Muscle of leg (tissue), 3 donors: ENCODE measurements at regions not wholly inside any gene's neighbourhood (a gene's known extent, or its start where the extent isn't known, plus 50 kb on each side); places are given as distances from the start of the nearest gene placed in this dataset.

Experiments
- DNase-seq: peaks from one replicate; pipeline ENCODE4 v3.0.0; 2013
- H3K27ac ChIP-seq: one replicate; pipeline ENCODE4 v1.5.1; 2013; ENCODE audit warnings: mild to moderate bottlenecking, low read length, control low read depth
- H3K27me3 ChIP-seq: one replicate; pipeline ENCODE4 v1.6.1; 2013; ENCODE audit warnings: low read length; ENCODE audit not compliant: control insufficient read depth, insufficient read depth
- H3K36me3 ChIP-seq: one replicate; pipeline ENCODE4 v1.6.1; 2013; ENCODE audit warnings: low read length; ENCODE audit not compliant: control insufficient read depth, insufficient read depth
- H3K4me1 ChIP-seq: one replicate; pipeline ENCODE4 v1.6.1; 2013; ENCODE audit warnings: low read length; ENCODE audit not compliant: control insufficient read depth, insufficient read depth
- H3K4me3 ChIP-seq: one replicate; pipeline ENCODE4 v1.5.1; 2013; ENCODE audit warnings: low read length, control low read depth
- H3K9me3 ChIP-seq: replicated peaks from 2 replicates; pipeline ENCODE4 v1.6.1; 2013; ENCODE audit warnings: low read depth, low read length; ENCODE audit not compliant: control insufficient read depth
- WGBS: methylation state at CpG from one replicate; pipeline ENCODE4 v1.1.5; 2013; ENCODE audit warnings: missing lambda C conversion rate; ENCODE audit not compliant: insufficient coverage; 5-methylcytosine and 5-hydroxymethylcytosine counted together

- Histone ChIP-seq H3K4me3 (no peak overlapping the region), H3K27ac (no peak overlapping the region), H3K9me3 (no peaks in the 10 kb centered on the region), H3K27me3 (no peaks in the 10 kb centered on the region), H3K4me1 (no peaks in the 10 kb centered on the region), H3K36me3 (no peaks in the 10 kb centered on the region)
- 92% methylated on average over 2 of the region's 3 CpGs for WGBS
- DNase-seq = no peak
Measured at GRCh38 chr1:90809996-90810395, 92.9 kb upstream of the BARHL2 start.

GRCh38 chr1:90809093-90809492 lies 92.0 kb upstream of the BARHL2 start:
- no peak for DNase-seq
- Histone ChIP-seq H3K9me3 (no peaks in the 10 kb centered on the region), H3K36me3 (no peaks in the 10 kb centered on the region), H3K4me1 (no peaks in the 10 kb centered on the region), H3K27ac (no peak overlapping the region), H3K27me3 (no peaks in the 10 kb centered on the region), H3K4me3 (no peak overlapping the region)
- WGBS = 9% methylated on average over 3 of the region's 3 CpGs

DNA sequence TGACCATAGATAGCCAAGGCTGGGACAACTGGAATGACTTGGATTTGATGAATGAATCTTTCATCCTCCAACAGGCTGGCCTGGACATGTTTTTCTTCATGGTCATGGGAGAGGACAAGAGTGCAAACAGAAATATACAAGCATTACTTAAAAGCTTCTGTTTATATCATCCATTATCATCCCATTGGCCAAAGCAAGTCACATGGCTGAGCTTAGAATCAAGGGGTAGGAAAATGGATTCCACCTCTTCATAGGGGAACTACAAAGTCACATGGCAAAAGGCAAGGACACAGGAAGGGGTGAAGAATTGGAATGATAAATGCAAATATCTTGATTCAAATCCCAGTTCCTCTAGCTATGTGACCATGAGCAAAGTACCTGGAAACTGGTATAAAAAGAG lies 90.2 kb upstream of the BARHL2 start:
- no peaks in the 10 kb centered on the region for H3K27me3 ChIP-seq
- no peaks in the 10 kb centered on the region for H3K36me3 ChIP-seq
- H3K4me3 ChIP-seq = no peak overlapping the region
- no peak overlapping the region for H3K27ac ChIP-seq
- no peaks in the 10 kb centered on the region for H3K4me1 ChIP-seq
- no peak for DNase-seq
- H3K9me3 ChIP-seq = no peaks in the 10 kb centered on the region

- DNase-seq = no peak
- Histone ChIP-seq H3K9me3 (no peaks in the 10 kb centered on the region), H3K27me3 (peaks cover 3% of the 10 kb centered on the region), H3K36me3 (no peaks in the 10 kb centered on the region), H3K4me3 (no peak overlapping the region), H3K27ac (no peak overlapping the region), H3K4me1 (no peaks in the 10 kb centered on the region)
- 38% methylated on average over 1 of the region's 1 CpG for WGBS
Measured at GRCh38 chr1:90802622-90803021, 85.5 kb upstream of the BARHL2 start.

- H3K27me3 ChIP-seq = peaks cover 3% of the 10 kb centered on the region
- H3K4me3 ChIP-seq = no peak overlapping the region
- no peaks in the 10 kb centered on the region for H3K9me3 ChIP-seq
- H3K27ac ChIP-seq = no peak overlapping the region
- no peak for DNase-seq
- H3K4me1 ChIP-seq = no peaks in the 10 kb centered on the region
- no peaks in the 10 kb centered on the region for H3K36me3 ChIP-seq
- WGBS = 20% methylated on average over 1 of the region's 6 CpGs
Measured at GRCh38 chr1:90800012-90800717, 83.1 kb upstream of the BARHL2 start.

- Histone ChIP-seq H3K36me3 (no peaks in the 10 kb centered on the region), H3K27ac (no peak overlapping the region), H3K9me3 (no peaks in the 10 kb centered on the region), H3K27me3 (peaks cover 3% of the 10 kb centered on the region), H3K4me3 (no peak overlapping the region), H3K4me1 (no peaks in the 10 kb centered on the region)
- DNase-seq = no peak
- WGBS = no CpG with 5 or more reads among the region's 8 CpGs
Measured at GRCh38 chr1:90799326-90799725, 82.2 kb upstream of the BARHL2 start.

- Histone ChIP-seq H3K4me3 (no peak overlapping the region), H3K9me3 (no peaks in the 10 kb centered on the region), H3K4me1 (no peaks in the 10 kb centered on the region), H3K36me3 (no peaks in the 10 kb centered on the region), H3K27me3 (peaks cover 3% of the 10 kb centered on the region), H3K27ac (no peak overlapping the region)
- no peak for DNase-seq
- 100% methylated on average over 1 of the region's 2 CpGs for WGBS
Measured at GRCh38 chr1:90798883-90799282, 81.8 kb upstream of the BARHL2 start.

- Histone ChIP-seq H3K4me1 (no peaks in the 10 kb centered on the region), H3K27me3 (peaks cover 3% of the 10 kb centered on the region), H3K9me3 (no peaks in the 10 kb centered on the region), H3K4me3 (no peak overlapping the region), H3K36me3 (no peaks in the 10 kb centered on the region), H3K27ac (no peak overlapping the region)
- DNase-seq = no peak
- WGBS = no CpG with 5 or more reads among the region's 1 CpG
Measured at GRCh38 chr1:90798344-90798743, 81.2 kb upstream of the BARHL2 start.

DNA sequence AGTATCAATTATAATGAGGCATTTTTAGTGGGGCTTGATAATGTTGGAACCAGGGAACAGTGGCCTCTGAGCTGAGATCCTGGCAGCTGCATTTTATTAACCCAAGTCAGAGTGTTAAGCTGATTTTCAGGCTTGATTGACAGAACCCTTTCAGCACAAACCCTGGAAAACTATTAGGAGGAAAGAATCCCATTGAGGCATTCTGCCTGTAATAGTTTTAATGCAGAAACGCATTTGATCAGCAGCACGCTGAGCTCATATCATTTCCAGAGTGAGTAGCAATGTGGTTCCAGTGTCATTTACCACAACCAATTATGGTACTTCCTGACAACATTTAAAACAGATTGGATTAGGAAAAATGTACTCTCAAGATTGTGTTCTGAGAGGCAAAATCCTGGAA lies 78.3 kb upstream of the BARHL2 start:
- H3K27ac ChIP-seq = no peak overlapping the region
- no peaks in the 10 kb centered on the region for H3K4me1 ChIP-seq
- WGBS = no CpG with 5 or more reads among the region's 2 CpGs
- no peaks in the 10 kb centered on the region for H3K9me3 ChIP-seq
- no peaks in the 10 kb centered on the region for H3K27me3 ChIP-seq
- no peak overlapping the region for H3K4me3 ChIP-seq
- no peaks in the 10 kb centered on the region for H3K36me3 ChIP-seq
- no peak for DNase-seq

DNA sequence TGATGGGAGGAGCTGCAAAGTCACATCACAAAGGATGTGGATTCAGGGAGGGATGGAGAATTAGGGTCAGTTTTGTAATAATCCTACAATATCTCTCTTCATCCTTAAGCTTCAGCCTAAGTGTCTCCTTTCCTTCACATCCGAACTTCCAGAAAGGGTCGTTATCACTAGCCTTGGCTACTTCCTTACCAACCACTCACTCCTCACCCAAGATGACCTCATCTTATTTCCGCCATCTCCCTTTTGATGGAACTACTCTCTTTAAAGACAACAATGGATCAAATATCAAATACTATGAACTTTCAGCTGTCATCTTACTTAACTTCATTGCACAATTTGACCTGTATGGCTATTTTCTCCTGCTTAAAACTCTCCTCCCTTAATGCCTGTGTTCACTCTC lies 69.6 kb upstream of the BARHL2 start:
- H3K27ac ChIP-seq = no peak overlapping the region
- H3K9me3 ChIP-seq = no peaks in the 10 kb centered on the region
- H3K27me3 ChIP-seq = no peaks in the 10 kb centered on the region
- 77% methylated on average over 3 of the region's 3 CpGs for WGBS
- no peaks in the 10 kb centered on the region for H3K4me1 ChIP-seq
- no peaks in the 10 kb centered on the region for H3K36me3 ChIP-seq
- no peak for DNase-seq
- H3K4me3 ChIP-seq = no peak overlapping the region
